WTC11 (cell line): ENCODE measurements at regions not wholly inside any gene's neighbourhood (a gene's known extent, or its start where the extent isn't known, plus 50 kb on each side); places are given as distances from the start of the nearest gene placed in this dataset.

Source experiments
- CREM ChIP-seq: sonication (generic); formaldehyde crosslinking; IDR thresholded peaks from 2 replicates; pipeline ENCODE4 v1.8.1; 2022; ENCODE audit warnings: mild to moderate bottlenecking, missing genetic modification reagents, moderate library complexity
- MYBL2 ChIP-seq: sonication (generic); formaldehyde crosslinking; IDR thresholded peaks from 2 replicates; pipeline ENCODE4 v1.8.1; 2023; ENCODE audit warnings: mild to moderate bottlenecking, moderate library complexity, missing genetic modification reagents
- OVOL2 ChIP-seq: fragments of 250-450 bp; sonication (Bioruptor Pico); IDR thresholded peaks from 2 replicates; pipeline ENCODE4 v1.9.0; 2021; ENCODE audit warnings: mild to moderate bottlenecking, borderline replicate concordance
- TF ChIP-seq, protein P1 (sequence below): fragments of 200-600 bp; IDR thresholded peaks from 2 replicates; pipeline ENCODE4 v1.8.0; 2022; ENCODE audit warnings: antibody characterized with exemption
- TF ChIP-seq, protein P2 (sequence below): sonication (generic); formaldehyde crosslinking; IDR thresholded peaks from 2 replicates; pipeline ENCODE4 v1.8.0; 2023; ENCODE audit warnings: missing genetic modification reagents

DNA sequence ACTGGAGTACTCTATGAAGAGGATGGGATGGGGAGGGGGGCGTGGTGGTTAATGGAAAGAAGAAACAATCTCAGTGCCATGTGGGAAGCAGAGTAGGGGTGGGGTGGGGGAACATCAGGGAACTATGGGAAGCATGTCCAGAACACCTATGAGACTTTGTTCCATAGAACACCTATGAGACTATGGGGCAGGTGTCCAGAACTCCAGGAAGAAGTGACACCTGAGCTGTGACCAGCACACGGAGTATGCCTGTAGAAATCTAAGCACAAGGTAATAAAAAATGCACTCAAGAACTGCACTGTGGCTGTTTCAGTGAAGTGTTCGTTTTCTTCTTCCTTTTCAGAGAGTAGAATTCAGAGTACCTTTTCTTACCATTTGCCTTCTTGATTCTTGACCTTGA lies 704.8 kb upstream of the TENM3 start:
- TF ChIP-seq, protein P1, sequence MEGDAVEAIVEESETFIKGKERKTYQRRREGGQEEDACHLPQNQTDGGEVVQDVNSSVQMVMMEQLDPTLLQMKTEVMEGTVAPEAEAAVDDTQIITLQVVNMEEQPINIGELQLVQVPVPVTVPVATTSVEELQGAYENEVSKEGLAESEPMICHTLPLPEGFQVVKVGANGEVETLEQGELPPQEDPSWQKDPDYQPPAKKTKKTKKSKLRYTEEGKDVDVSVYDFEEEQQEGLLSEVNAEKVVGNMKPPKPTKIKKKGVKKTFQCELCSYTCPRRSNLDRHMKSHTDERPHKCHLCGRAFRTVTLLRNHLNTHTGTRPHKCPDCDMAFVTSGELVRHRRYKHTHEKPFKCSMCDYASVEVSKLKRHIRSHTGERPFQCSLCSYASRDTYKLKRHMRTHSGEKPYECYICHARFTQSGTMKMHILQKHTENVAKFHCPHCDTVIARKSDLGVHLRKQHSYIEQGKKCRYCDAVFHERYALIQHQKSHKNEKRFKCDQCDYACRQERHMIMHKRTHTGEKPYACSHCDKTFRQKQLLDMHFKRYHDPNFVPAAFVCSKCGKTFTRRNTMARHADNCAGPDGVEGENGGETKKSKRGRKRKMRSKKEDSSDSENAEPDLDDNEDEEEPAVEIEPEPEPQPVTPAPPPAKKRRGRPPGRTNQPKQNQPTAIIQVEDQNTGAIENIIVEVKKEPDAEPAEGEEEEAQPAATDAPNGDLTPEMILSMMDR: no peak
- TF ChIP-seq CREM (no peak), MYBL2 (CRISPR knock-in tag) (no peak), OVOL2 (CRISPR knock-in tag) (no peak)
- TF ChIP-seq, protein P2, sequence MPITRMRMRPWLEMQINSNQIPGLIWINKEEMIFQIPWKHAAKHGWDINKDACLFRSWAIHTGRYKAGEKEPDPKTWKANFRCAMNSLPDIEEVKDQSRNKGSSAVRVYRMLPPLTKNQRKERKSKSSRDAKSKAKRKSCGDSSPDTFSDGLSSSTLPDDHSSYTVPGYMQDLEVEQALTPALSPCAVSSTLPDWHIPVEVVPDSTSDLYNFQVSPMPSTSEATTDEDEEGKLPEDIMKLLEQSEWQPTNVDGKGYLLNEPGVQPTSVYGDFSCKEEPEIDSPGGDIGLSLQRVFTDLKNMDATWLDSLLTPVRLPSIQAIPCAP (CRISPR knock-in tag): no peak
